ENCODE measurements at regions not wholly inside any gene's neighbourhood (a gene's known extent, or its start where the extent isn't known, plus 50 kb on each side); places are given as distances from the start of the nearest gene placed in this dataset.

DNA sequence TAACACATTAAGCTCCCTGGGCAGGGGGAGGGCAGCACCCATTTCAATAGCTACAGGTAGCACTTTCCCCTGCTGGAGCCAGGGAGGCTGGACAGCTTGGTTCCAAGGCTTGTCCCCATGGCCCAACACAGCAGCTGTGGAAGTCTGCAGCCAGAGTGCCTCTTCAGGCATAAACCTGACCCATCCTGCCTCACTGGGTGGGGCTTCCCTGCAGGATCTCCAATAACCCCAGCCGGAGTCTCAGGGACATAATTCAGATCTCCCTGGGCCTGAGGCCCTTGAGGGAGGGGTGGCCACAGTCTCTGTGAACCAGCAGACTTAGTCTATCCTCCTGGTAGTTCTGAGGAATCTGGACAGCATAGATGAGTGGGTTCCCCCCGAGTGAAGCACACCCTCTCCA lies 1001.9 kb upstream of the CHAC2 start:
- no peak overlapping the region for H3K4me3 ChIP-seq (ENCODE audit: control insufficient read depth, low read depth, low read length)
- TF ChIP-seq, protein P1, sequence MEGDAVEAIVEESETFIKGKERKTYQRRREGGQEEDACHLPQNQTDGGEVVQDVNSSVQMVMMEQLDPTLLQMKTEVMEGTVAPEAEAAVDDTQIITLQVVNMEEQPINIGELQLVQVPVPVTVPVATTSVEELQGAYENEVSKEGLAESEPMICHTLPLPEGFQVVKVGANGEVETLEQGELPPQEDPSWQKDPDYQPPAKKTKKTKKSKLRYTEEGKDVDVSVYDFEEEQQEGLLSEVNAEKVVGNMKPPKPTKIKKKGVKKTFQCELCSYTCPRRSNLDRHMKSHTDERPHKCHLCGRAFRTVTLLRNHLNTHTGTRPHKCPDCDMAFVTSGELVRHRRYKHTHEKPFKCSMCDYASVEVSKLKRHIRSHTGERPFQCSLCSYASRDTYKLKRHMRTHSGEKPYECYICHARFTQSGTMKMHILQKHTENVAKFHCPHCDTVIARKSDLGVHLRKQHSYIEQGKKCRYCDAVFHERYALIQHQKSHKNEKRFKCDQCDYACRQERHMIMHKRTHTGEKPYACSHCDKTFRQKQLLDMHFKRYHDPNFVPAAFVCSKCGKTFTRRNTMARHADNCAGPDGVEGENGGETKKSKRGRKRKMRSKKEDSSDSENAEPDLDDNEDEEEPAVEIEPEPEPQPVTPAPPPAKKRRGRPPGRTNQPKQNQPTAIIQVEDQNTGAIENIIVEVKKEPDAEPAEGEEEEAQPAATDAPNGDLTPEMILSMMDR (IDR thresholded peaks at IDR 0.05; ENCODE audit: control insufficient read depth, insufficient read depth, low read depth, low read length, missing control alignments) = no peak
- DNase-seq (ENCODE audit: low read depth) = no peak

DNA sequence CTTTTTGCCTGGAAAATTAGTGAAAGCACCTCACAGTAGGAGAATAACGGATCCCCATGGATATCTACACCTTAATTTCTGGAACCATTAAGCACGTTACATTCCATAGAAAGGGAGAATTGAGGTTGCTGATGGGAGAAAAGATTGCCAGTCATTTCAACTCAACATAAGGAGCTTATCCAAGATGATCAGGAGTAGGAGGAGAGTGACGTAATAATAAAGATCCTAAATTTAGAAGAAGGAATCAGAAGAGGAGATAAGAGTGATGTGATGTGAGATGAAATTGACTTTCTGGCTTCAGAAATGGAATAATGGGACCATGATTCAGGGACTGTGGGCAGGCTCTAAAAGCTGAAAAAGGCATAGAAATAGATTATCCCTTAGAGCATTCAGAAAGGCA lies 1017.8 kb upstream of the CHAC2 start:
- DNase-seq (ENCODE audit: low read depth) = no peak
- TF ChIP-seq, protein P1 (IDR thresholded peaks at IDR 0.05; ENCODE audit: control insufficient read depth, insufficient read depth, low read depth, low read length, missing control alignments) = no peak
- no peak overlapping the region for H3K4me3 ChIP-seq (ENCODE audit: control insufficient read depth, low read depth, low read length)

DNA sequence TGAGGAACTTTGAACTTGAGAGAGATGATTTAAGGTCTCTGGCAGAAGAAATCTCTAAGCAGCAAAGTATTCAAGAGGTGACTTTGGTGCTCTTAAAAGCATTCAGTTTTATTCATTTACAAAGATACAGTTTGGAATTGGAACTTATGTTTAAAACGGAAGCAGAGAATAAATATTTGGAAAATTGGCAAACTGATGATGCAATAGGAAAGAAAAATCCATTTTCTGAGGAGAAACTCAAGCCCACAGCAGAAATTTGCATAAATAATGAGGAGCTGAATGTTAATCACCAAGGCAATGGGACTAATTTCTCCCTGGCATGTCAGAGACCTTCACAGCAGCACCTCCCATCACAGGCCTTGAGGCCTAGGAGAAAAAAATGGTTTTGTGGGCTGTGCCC lies 1022.5 kb upstream of the CHAC2 start:
- DNase-seq (ENCODE audit: low read depth) = no peak
- TF ChIP-seq, protein P1 (IDR thresholded peaks at IDR 0.05; ENCODE audit: control insufficient read depth, insufficient read depth, low read depth, low read length, missing control alignments) = no peak
- no peak overlapping the region for H3K4me3 ChIP-seq (ENCODE audit: control insufficient read depth, low read depth, low read length)

DNA sequence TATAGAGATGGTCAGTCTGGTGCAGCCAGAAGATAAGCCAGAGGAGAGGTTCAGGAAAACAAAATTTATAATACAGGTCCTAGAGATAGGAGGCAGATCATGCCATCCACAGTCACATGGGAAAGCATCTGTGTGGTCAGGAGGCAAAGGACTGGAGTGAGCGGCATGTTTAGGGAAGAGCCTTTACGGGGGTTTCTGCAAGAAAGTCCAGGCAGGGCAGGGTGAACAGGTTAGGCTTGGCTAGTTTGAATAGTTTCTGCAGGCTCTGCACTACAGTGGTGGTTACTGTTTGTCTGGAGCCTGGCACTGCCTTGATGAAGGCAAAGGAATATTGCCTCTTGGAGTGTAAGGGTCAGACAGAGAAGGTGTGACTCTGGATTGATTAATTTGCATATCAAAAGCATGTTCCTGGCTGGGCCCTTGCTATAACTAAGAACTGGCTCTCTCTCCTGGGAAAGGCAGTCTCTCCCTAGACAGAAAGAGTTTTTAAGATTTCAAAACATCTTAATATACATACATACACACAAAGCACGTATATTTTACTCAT lies 1034.7 kb upstream of the CHAC2 start:
- TF ChIP-seq, protein P1 (IDR thresholded peaks at IDR 0.05; ENCODE audit: control insufficient read depth, insufficient read depth, low read depth, low read length, missing control alignments) = no peak
- no peak for DNase-seq (ENCODE audit: low read depth)
- no peak overlapping the region for H3K4me3 ChIP-seq (ENCODE audit: control insufficient read depth, low read depth, low read length)

DNA sequence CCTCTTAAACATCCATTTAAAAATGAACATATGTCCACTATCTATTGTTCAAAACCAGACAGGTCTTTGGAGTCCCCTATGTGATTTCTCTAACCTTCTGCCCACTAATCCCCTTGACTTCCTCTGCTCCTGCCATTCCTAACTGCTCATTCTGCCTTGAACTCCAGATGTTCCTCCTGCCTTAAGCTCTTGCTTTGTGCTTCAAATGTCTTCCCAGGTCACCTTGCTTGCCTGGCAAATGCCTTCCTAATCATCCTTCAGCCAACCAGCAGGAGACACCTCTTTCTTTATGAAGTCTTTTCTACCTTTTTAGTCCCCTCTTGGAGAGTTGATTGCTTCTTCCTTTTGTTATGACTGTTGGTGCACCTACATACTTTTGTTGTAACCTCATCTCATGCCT lies 1043.0 kb upstream of the CHAC2 start:
- no peak overlapping the region for H3K4me3 ChIP-seq (ENCODE audit: control insufficient read depth, low read depth, low read length)
- TF ChIP-seq, protein P1 (IDR thresholded peaks at IDR 0.05; ENCODE audit: control insufficient read depth, insufficient read depth, low read depth, low read length, missing control alignments) = no peak
- DNase-seq (ENCODE audit: low read depth) = no peak

DNA sequence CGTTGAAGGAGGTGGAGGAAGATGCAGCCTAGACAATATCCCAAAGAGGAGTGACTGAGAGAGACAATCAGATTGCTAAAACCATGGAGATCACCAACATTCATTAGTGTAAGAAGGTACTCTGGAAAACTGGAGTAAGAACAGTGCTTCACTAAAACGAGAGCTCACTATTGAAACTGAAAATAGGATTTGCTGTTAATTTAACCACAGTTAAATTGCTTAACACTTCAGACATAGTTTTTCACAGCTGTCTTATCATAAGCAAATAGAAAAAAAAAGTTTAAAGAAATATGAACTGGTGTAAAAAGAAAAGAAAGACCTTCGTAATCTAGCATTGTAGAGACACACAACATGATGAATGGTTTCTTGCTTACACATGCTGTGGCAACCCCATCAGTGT lies 1049.8 kb upstream of the CHAC2 start:
- H3K4me3 ChIP-seq (ENCODE audit: control insufficient read depth, low read depth, low read length) = no peak overlapping the region
- no peak for DNase-seq (ENCODE audit: low read depth)
- TF ChIP-seq, protein P1 (IDR thresholded peaks at IDR 0.05; ENCODE audit: control insufficient read depth, insufficient read depth, low read depth, low read length, missing control alignments) = no peak
